GM23248 (cell line): ENCODE measurements at regions not wholly inside any gene's neighbourhood (a gene's known extent, or its start where the extent isn't known, plus 50 kb on each side); places are given as distances from the start of the nearest gene placed in this dataset.

Source experiments
- DNase-seq: peaks from one replicate; pipeline ENCODE4 v3.0.0-alpha.2; 2015
- H2AFZ ChIP-seq: fragments of 200-600 bp; sonication (generic); 2 replicates; pipeline ENCODE4 v1.6.1; 2016; ENCODE audit warnings: antibody characterized with exemption
- H3F3A ChIP-seq: fragments of 200-600 bp; sonication (generic); 2 replicates; pipeline ENCODE4 v1.6.1; 2016; ENCODE audit warnings: mild to moderate bottlenecking, antibody characterized with exemption, mixed run types; ENCODE audit not compliant: insufficient read depth
- H3K27ac ChIP-seq: fragments of 200-600 bp; sonication (generic); 2 replicates; pipeline ENCODE4 v1.5.1; 2016; ENCODE audit warnings: mild to moderate bottlenecking
- H3K27me3 ChIP-seq: fragments of 200-600 bp; sonication (generic); replicated peaks from 2 replicates; pipeline ENCODE4 v1.6.1; 2016; ENCODE audit warnings: mild to moderate bottlenecking; ENCODE audit not compliant: insufficient read depth
- H3K36me3 ChIP-seq: fragments of 200-600 bp; sonication (generic); 2 replicates; pipeline ENCODE4 v1.6.1; 2016; ENCODE audit warnings: low read depth, mild to moderate bottlenecking
- H3K4me1 ChIP-seq: fragments of 200-600 bp; sonication (generic); 2 replicates; pipeline ENCODE4 v1.6.1; 2016; ENCODE audit warnings: mild to moderate bottlenecking; ENCODE audit not compliant: insufficient read depth
- H3K4me2 ChIP-seq: fragments of 200-600 bp; sonication (generic); one replicate; pipeline ENCODE4 v1.6.1; 2016; ENCODE audit warnings: mild to moderate bottlenecking; ENCODE audit not compliant: unreplicated experiment
- H3K4me3 ChIP-seq: fragments of 200-600 bp; sonication (generic); 2 replicates; pipeline ENCODE4 v1.5.1; 2016; ENCODE audit warnings: mild to moderate bottlenecking
- H3K79me2 ChIP-seq: fragments of 200-600 bp; sonication (generic); 2 replicates; pipeline ENCODE4 v1.6.1; 2016; ENCODE audit warnings: mild to moderate bottlenecking; ENCODE audit not compliant: insufficient read depth
- H3K9ac ChIP-seq: fragments of 200-600 bp; sonication (generic); 2 replicates; pipeline ENCODE4 v1.6.1; 2016; ENCODE audit warnings: mild to moderate bottlenecking
- H3K9me2 ChIP-seq: fragments of 200-600 bp; sonication (generic); 2 replicates; pipeline ENCODE4 v1.6.1; 2016; ENCODE audit warnings: mixed run types, mild to moderate bottlenecking, moderate library complexity; ENCODE audit not compliant: insufficient read depth
- H3K9me3 ChIP-seq: fragments of 200-600 bp; sonication (generic); one replicate; pipeline ENCODE4 v1.6.1; 2017; ENCODE audit warnings: low read depth
- H4K20me1 ChIP-seq: fragments of 200-600 bp; sonication (generic); 2 replicates; pipeline ENCODE4 v1.6.0; 2016; ENCODE audit not compliant: insufficient read depth
- EZH2 ChIP-seq: fragments of 200-600 bp; sonication (generic); IDR thresholded peaks from 2 replicates; pipeline ENCODE4 v1.6.1; 2018; ENCODE audit warnings: antibody characterized with exemption, mild to moderate bottlenecking; ENCODE audit not compliant: insufficient read depth, poor library complexity, severe bottlenecking
- EZH2phosphoT487 ChIP-seq: fragments of 200-600 bp; sonication (generic); IDR thresholded peaks from 2 replicates; pipeline ENCODE4 v1.6.1; 2018; ENCODE audit warnings: antibody characterized with exemption, moderate library complexity, mild to moderate bottlenecking, low read depth; ENCODE audit not compliant: insufficient read depth
- WGBS, 2 experiments: methylation state at CpG; one replicate each; pipeline ENCODE4 v1.1.6; 2015 to 2017; ENCODE audit warnings: low lambda C conversion rate in 2 of 2, low coverage in 1 of 2; ENCODE audit errors: missing lambda C conversion rate in 2 of 2; 5-methylcytosine and 5-hydroxymethylcytosine counted together
- in situ Hi-C: fragments of 300-500 bp; cut with MboI; formaldehyde crosslinking; loops from 2 replicates; pipeline ENCODE4 v1.15.0; 2020

- no peak overlapping the region for H3K27ac ChIP-seq
- in situ Hi-C loops = no loop called here
- H3K36me3 ChIP-seq = no peaks in the 10 kb centered on the region
- no peaks in the 10 kb centered on the region for H3K9me3 ChIP-seq
- H3K9ac ChIP-seq = no peak overlapping the region
- H3K4me2 ChIP-seq = no peak overlapping the region
- no peaks in the 10 kb centered on the region for H3F3A ChIP-seq
- WGBS, 2 experiments = 47 to 48% methylated on average over 3 of the region's 3 CpGs
- TF ChIP-seq EZH2 (no peak), EZH2phosphoT487 (no peak)
- H3K79me2 ChIP-seq = no peaks in the 10 kb centered on the region
- H3K9me2 ChIP-seq = no peaks in the 10 kb centered on the region
- no peak overlapping the region for H2AFZ ChIP-seq
- no peak for DNase-seq
- H3K27me3 ChIP-seq = no peaks in the 10 kb centered on the region
- H4K20me1 ChIP-seq = no peaks in the 10 kb centered on the region
- H3K4me1 ChIP-seq = no peaks in the 10 kb centered on the region
- H3K4me3 ChIP-seq = no peak overlapping the region
Measured at GRCh38 chr11:134642206-134642605, 230.2 kb upstream of the B3GAT1 start.

GRCh38 chr11:134640971-134641968 is 229.2 kb upstream of the B3GAT1 start:
- no peaks in the 10 kb centered on the region for H3K79me2 ChIP-seq
- H4K20me1 ChIP-seq = no peaks in the 10 kb centered on the region
- H3K27ac ChIP-seq = no peak overlapping the region
- no peak overlapping the region for H3K9ac ChIP-seq
- DNase-seq = no peak
- TF ChIP-seq EZH2phosphoT487 (no peak), EZH2 (no peak)
- H3K9me3 ChIP-seq = no peaks in the 10 kb centered on the region
- no peak overlapping the region for H2AFZ ChIP-seq
- in situ Hi-C loops = no loop called here
- H3K27me3 ChIP-seq = no peaks in the 10 kb centered on the region
- H3K4me1 ChIP-seq = no peaks in the 10 kb centered on the region
- H3F3A ChIP-seq = no peaks in the 10 kb centered on the region
- no peaks in the 10 kb centered on the region for H3K36me3 ChIP-seq
- no peak overlapping the region for H3K4me3 ChIP-seq
- H3K4me2 ChIP-seq = no peak overlapping the region
- no peaks in the 10 kb centered on the region for H3K9me2 ChIP-seq
- WGBS, 2 experiments = 30 to 36% methylated on average over 17 of the region's 17 CpGs

- H3K4me1 ChIP-seq = no peaks in the 10 kb centered on the region
- no peaks in the 10 kb centered on the region for H3K79me2 ChIP-seq
- H3F3A ChIP-seq = no peaks in the 10 kb centered on the region
- no peak overlapping the region for H3K4me2 ChIP-seq
- in situ Hi-C loops = no loop called here
- H3K9me3 ChIP-seq = no peaks in the 10 kb centered on the region
- no peak for TF ChIP-seq EZH2
- no peaks in the 10 kb centered on the region for H4K20me1 ChIP-seq
- 25 to 32% methylated on average over 5 of the region's 5 CpGs for WGBS, 2 experiments
- no peaks in the 10 kb centered on the region for H3K9me2 ChIP-seq
- no peak overlapping the region for H3K9ac ChIP-seq
- H3K27ac ChIP-seq = no peak overlapping the region
- H3K36me3 ChIP-seq = no peaks in the 10 kb centered on the region
- no peak overlapping the region for H2AFZ ChIP-seq
- no peaks in the 10 kb centered on the region for H3K27me3 ChIP-seq
- H3K4me3 ChIP-seq = no peak overlapping the region
- no peak for DNase-seq
Measured at GRCh38 chr11:134640536-134640935, 228.5 kb upstream of the B3GAT1 start.

- no peaks in the 10 kb centered on the region for H3K27me3 ChIP-seq
- H3K79me2 ChIP-seq = no peaks in the 10 kb centered on the region
- no peaks in the 10 kb centered on the region for H3K9me2 ChIP-seq
- H3K27ac ChIP-seq = no peak overlapping the region
- no peak overlapping the region for H3K4me2 ChIP-seq
- H4K20me1 ChIP-seq = no peaks in the 10 kb centered on the region
- H3K4me3 ChIP-seq = no peak overlapping the region
- H3K36me3 ChIP-seq = no peaks in the 10 kb centered on the region
- H3F3A ChIP-seq = no peaks in the 10 kb centered on the region
- 21 to 24% methylated on average over 11 to 15 of the region's 15 CpGs for WGBS, 2 experiments
- no peaks in the 10 kb centered on the region for H3K9me3 ChIP-seq
- no peaks in the 10 kb centered on the region for H3K4me1 ChIP-seq
- no peak for DNase-seq
- no peak overlapping the region for H2AFZ ChIP-seq
- in situ Hi-C loops = no loop called here
- TF ChIP-seq EZH2 (no peak), EZH2phosphoT487 (no peak)
- H3K9ac ChIP-seq = no peak overlapping the region
Measured at GRCh38 chr11:134639586-134640330, 227.7 kb upstream of the B3GAT1 start.
